Panc1 (cell line): ENCODE measurements at regions not wholly inside any gene's neighbourhood (a gene's known extent, or its start where the extent isn't known, plus 50 kb on each side); places are given as distances from the start of the nearest gene placed in this dataset.
"Not testable (repeated sequence)": the region's sequence is repeated elsewhere in the genome, so short reads cannot be mapped to it uniquely, and the experiment has no call there.

Experiments
- ATAC-seq: fragments of 200-7000 bp; cut with Tn5 transposase; 2 replicates; pipeline ENCODE4 v1.9.1; 2020; ENCODE audit warnings: mild to moderate bottlenecking, moderate library complexity
- BruUV-seq: library from RNA; stranded (reverse); fragments of 400-500 nt; replicated peaks from 2 replicates; lab custom pipeline; 2021; lab: Mats Ljungman, UMichigan
- CTCF ChIA-PET: fragments of 300-600 bp; sonication (Branson Sonifier 250); formaldehyde crosslinking; loops from one replicate; lab custom pipeline; 2022; ENCODE audit warnings: antibody characterized with exemption; lab: Charles Lee
- POLR2A ChIA-PET: fragments of 300-600 bp; sonication (Branson Sonifier 250); formaldehyde crosslinking; loops from one replicate; lab custom pipeline; 2022; ENCODE audit warnings: antibody characterized with exemption; lab: Charles Lee
- DNase-seq: peaks from one replicate; pipeline ENCODE4 v3.0.0-alpha.2; 2010; ENCODE audit warnings: low read depth, low spot score
- H3K27ac ChIP-seq: 2 replicates; pipeline ENCODE4 v1.5.1; 2011; ENCODE audit warnings: mild to moderate bottlenecking, low read length, inconsistent platforms
- H3K27me3 ChIP-seq: fragments of 200-500 bp; sonication (Bioruptor generic); 2 replicates; pipeline ENCODE4 v1.6.0; 2014; ENCODE audit warnings: low read length, inconsistent platforms; ENCODE audit not compliant: control insufficient read depth, insufficient read depth
- H3K36me3 ChIP-seq: fragments of 200-500 bp; sonication (Bioruptor generic); 2 replicates; pipeline ENCODE4 v1.5.1; 2014; ENCODE audit warnings: inconsistent platforms, mild to moderate bottlenecking, low read length, moderate library complexity; ENCODE audit not compliant: control insufficient read depth, insufficient read depth
- H3K4me1 ChIP-seq: 2 replicates; pipeline ENCODE4 v1.5.1; 2011; ENCODE audit warnings: inconsistent platforms, mild to moderate bottlenecking, low read length, moderate library complexity; ENCODE audit not compliant: control insufficient read depth, insufficient read depth
- H3K4me3 ChIP-seq, 2 experiments: 2 replicates each; pipeline ENCODE4 v1.5.1; 2011 to 2012; ENCODE audit warnings: low read depth in 2 of 2, low read length in 2 of 2, mild to moderate bottlenecking in 2 of 2, inconsistent platforms in 1 of 2, moderate library complexity in 1 of 2
- H3K9me3 ChIP-seq: fragments of 200-500 bp; sonication (Bioruptor generic); 2 replicates; pipeline ENCODE4 v1.5.1; 2014; ENCODE audit warnings: low read depth, mild to moderate bottlenecking, inconsistent platforms, low read length, moderate library complexity; ENCODE audit not compliant: control insufficient read depth, insufficient read depth
- POLR2AphosphoS5 ChIP-seq: IDR thresholded peaks from 2 replicates; pipeline ENCODE4 v1.6.1; 2012; ENCODE audit warnings: mild to moderate bottlenecking, low read depth, low read length, moderate library complexity
- REST ChIP-seq, 2 experiments: IDR thresholded peaks; 2 replicates each; pipeline ENCODE4 v1.6.1; 2011 to 2012; ENCODE audit warnings: low read depth in 2 of 2, control low read depth in 1 of 2, low read length in 1 of 2, mild to moderate bottlenecking in 1 of 2, moderate library complexity in 1 of 2; ENCODE audit not compliant: insufficient read depth in 1 of 2
- SIN3A ChIP-seq: IDR thresholded peaks from 2 replicates; pipeline ENCODE4 v1.6.1; 2012; ENCODE audit warnings: low read depth, mild to moderate bottlenecking, low read length, moderate library complexity, borderline replicate concordance; ENCODE audit not compliant: insufficient read depth
- TCF7L2 ChIP-seq: IDR thresholded peaks from 2 replicates; pipeline ENCODE4 v1.6.1; 2011; ENCODE audit warnings: mild to moderate bottlenecking, low read depth, low read length, inconsistent platforms
- in situ Hi-C: cut with HindIII; loops from 2 replicates; pipeline ENCODE4 v1.10.0; 2016; ENCODE audit warnings: low sequenced_read_pairs, low pct_unique_long_range_greater_than_20kb
- intact Hi-C: fragments of 100-400 bp; cut with micrococcal nuclease; formaldehyde crosslinking; loops from one replicate; pipeline ENCODE4 v1.10.0; 2022; ENCODE audit not compliant: unreplicated experiment
- TF ChIP-seq, protein P1 (sequence below): fragments of 450-650 bp; IDR thresholded peaks from 2 replicates; pipeline ENCODE4 v1.5.1; 2017; ENCODE audit warnings: mild to moderate bottlenecking

GRCh38 chr7:46264646-46265045 is 343.6 kb upstream of the IGFBP3 start:
- H3K27me3 ChIP-seq: no peaks in the 10 kb centered on the region
- H3K27ac ChIP-seq: no peak overlapping the region
- DNase-seq (no peak), ATAC-seq (no peak)
- ChIA-PET CTCF (no interaction called here), POLR2A (no interaction called here)
- no peaks in the 10 kb centered on the region for H3K4me1 ChIP-seq
- H3K9me3 ChIP-seq: peaks cover 13% of the 10 kb centered on the region
- H3K4me3 ChIP-seq: no peak overlapping the region
- no TSS peak for BruUV-seq
- no peak for TF ChIP-seq TCF7L2
- no peak for TF ChIP-seq SIN3A
- TF ChIP-seq REST (IDR thresholded peaks at IDR 0.05; ENCODE audit: insufficient read depth in 1 of 2, low read depth in 2 of 2, low read length in 1 of 2): no peak
- TF ChIP-seq, protein P1, sequence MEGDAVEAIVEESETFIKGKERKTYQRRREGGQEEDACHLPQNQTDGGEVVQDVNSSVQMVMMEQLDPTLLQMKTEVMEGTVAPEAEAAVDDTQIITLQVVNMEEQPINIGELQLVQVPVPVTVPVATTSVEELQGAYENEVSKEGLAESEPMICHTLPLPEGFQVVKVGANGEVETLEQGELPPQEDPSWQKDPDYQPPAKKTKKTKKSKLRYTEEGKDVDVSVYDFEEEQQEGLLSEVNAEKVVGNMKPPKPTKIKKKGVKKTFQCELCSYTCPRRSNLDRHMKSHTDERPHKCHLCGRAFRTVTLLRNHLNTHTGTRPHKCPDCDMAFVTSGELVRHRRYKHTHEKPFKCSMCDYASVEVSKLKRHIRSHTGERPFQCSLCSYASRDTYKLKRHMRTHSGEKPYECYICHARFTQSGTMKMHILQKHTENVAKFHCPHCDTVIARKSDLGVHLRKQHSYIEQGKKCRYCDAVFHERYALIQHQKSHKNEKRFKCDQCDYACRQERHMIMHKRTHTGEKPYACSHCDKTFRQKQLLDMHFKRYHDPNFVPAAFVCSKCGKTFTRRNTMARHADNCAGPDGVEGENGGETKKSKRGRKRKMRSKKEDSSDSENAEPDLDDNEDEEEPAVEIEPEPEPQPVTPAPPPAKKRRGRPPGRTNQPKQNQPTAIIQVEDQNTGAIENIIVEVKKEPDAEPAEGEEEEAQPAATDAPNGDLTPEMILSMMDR: no peak
- no peak for TF ChIP-seq POLR2AphosphoS5
- in situ Hi-C loops: no loop called here
- intact Hi-C loops: no loop called here
- H3K36me3 ChIP-seq: no peaks in the 10 kb centered on the region

- CTCF ChIA-PET, H3K36me3 ChIP-seq, DNase-seq, POLR2A ChIA-PET, H3K4me1 ChIP-seq, intact Hi-C loops, H3K4me3 ChIP-seq, in situ Hi-C loops, H3K27me3 ChIP-seq, ATAC-seq, H3K27ac ChIP-seq, BruUV-seq: not testable (repeated sequence)
- peaks cover 18% of the 10 kb centered on the region for H3K9me3 ChIP-seq
Measured at GRCh38 chr7:46261638-46262037, 340.6 kb upstream of the IGFBP3 start.

GRCh38 chr7:46259947-46260346 is 338.9 kb upstream of the IGFBP3 start:
- H3K27ac ChIP-seq: no peak overlapping the region
- no peaks in the 10 kb centered on the region for H3K36me3 ChIP-seq
- TF ChIP-seq, protein P1: no peak
- TF ChIP-seq REST (IDR thresholded peaks at IDR 0.05; ENCODE audit: insufficient read depth in 1 of 2, low read depth in 2 of 2, low read length in 1 of 2) (no peak), TCF7L2 (no peak), SIN3A (no peak), POLR2AphosphoS5 (no peak)
- intact Hi-C loops: no loop called here
- DNase-seq: no peak
- no peaks in the 10 kb centered on the region for H3K27me3 ChIP-seq
- ATAC-seq: no peak
- CTCF ChIA-PET: no interaction called here
- POLR2A ChIA-PET: interaction anchor here (0.6 kb wide), 1 partner anchor 13 kb away, joined by 3 read pairs; no protein-coding TSS in a partner anchor
- H3K4me1 ChIP-seq: no peaks in the 10 kb centered on the region
- no peak overlapping the region for H3K4me3 ChIP-seq
- in situ Hi-C loops: no loop called here
- H3K9me3 ChIP-seq: peaks cover 22% of the 10 kb centered on the region
- no TSS peak for BruUV-seq
